ENCODE measurements at regions not wholly inside any gene's neighbourhood (a gene's known extent, or its start where the extent isn't known, plus 50 kb on each side); places are given as distances from the start of the nearest gene placed in this dataset.

- H3K27ac Mint-ChIP-seq, result no peak overlapping the region
- no peaks in the 10 kb centered on the region for H3K4me1 Mint-ChIP-seq
- ATAC-seq (no peak), DNase-seq (no peak)
- CTCF ChIA-PET, result no interaction called here
- no peaks in the 10 kb centered on the region for H3K9me3 Mint-ChIP-seq
- Histone ChIP-seq H3K4me3 (ENCODE audit: low read length) (no peak overlapping the region), H3K9me3 (ENCODE audit: control insufficient read depth in 2 of 3, low read length in 3 of 3) (no peaks in the 10 kb centered on the region), H3K27me3 (ENCODE audit: control insufficient read depth in 2 of 2, insufficient read depth in 2 of 2, low read length in 2 of 2) (no peaks in the 10 kb centered on the region), H3K36me3 (ENCODE audit: control insufficient read depth in 2 of 3, insufficient read depth in 3 of 3, low read length in 3 of 3) (no peaks in the 10 kb centered on the region), H3K27ac (ENCODE audit: low read depth, low read length) (no peak overlapping the region), H3K4me1 (ENCODE audit: control insufficient read depth in 2 of 2, insufficient read depth in 2 of 2, low read length in 2 of 2) (no peaks in the 10 kb centered on the region)
- POLR2A ChIA-PET, result no interaction called here
- intact Hi-C loops (cut with micrococcal nuclease), result no loop called here
- H3K27me3 Mint-ChIP-seq, result peaks cover 0 to 28% (median 3%) of the 10 kb centered on the region in 5 donors
- H3K4me3 Mint-ChIP-seq, result no peak overlapping the region
- no peaks in the 10 kb centered on the region for H3K36me3 Mint-ChIP-seq
Measured at GRCh38 chr4:89562746-89563145, 255.1 kb upstream of the GPRIN3 start.

DNA sequence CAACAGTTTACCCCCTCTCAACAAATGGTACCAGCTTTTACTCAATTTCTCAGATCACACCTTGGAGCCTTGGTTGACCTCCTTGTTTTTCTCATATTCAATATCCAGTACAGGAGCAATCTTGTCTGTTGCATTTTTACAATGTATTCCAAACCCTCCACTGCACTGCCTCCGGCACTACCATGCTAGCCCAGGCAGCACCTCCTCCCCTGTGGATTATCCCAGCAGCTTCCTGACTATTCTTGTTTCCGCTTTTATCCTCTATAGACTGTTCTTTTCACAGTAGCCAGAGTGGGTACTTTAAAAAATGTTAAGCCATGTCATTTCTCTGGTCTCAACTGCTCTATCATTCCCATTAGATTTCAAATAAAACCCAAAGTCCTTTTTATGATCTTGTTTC lies 253.4 kb upstream of the GPRIN3 start:
- Histone ChIP-seq H3K9me3 (ENCODE audit: control insufficient read depth in 2 of 3, low read length in 3 of 3) (no peaks in the 10 kb centered on the region), H3K4me3 (ENCODE audit: low read length) (no peak overlapping the region), H3K36me3 (ENCODE audit: control insufficient read depth in 2 of 3, insufficient read depth in 3 of 3, low read length in 3 of 3) (no peaks in the 10 kb centered on the region), H3K4me1 (ENCODE audit: control insufficient read depth in 2 of 2, insufficient read depth in 2 of 2, low read length in 2 of 2) (no peaks in the 10 kb centered on the region), H3K27me3 (ENCODE audit: control insufficient read depth in 2 of 2, insufficient read depth in 2 of 2, low read length in 2 of 2) (no peaks in the 10 kb centered on the region), H3K27ac (ENCODE audit: low read depth, low read length) (no peak overlapping the region)
- H3K4me3 Mint-ChIP-seq, result no peak overlapping the region
- intact Hi-C loops (cut with micrococcal nuclease), result no loop called here
- H3K9me3 Mint-ChIP-seq, result no peaks in the 10 kb centered on the region
- ChIA-PET POLR2A (no interaction called here), CTCF (no interaction called here)
- no peaks in the 10 kb centered on the region for H3K36me3 Mint-ChIP-seq
- H3K4me1 Mint-ChIP-seq, result no peaks in the 10 kb centered on the region
- H3K27ac Mint-ChIP-seq, result no peak overlapping the region
- ATAC-seq, result no peak
- no peak for DNase-seq
- H3K27me3 Mint-ChIP-seq, result peaks cover 0 to 20% (median 0%) of the 10 kb centered on the region in 5 donors

DNA sequence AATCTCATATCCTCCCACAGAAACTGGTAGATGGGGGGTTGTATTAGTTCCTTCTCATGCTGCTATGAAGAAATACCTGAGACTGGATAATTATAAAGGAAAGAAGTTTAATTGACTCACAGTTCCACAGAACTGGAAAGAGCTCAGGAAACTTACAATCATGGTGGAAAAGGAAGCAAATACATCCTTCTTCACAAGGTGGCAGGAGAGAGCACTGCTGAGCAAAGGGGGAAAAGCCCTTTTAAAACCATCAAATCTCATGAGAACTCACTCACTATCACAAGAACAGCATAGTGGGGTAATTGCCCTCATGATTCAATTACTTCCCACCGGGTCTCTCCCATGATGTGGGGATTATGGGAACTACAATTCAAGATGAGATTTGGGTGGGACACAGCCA lies 250.5 kb upstream of the GPRIN3 start:
- Histone ChIP-seq H3K36me3 (ENCODE audit: control insufficient read depth in 2 of 3, insufficient read depth in 3 of 3, low read length in 3 of 3) (no peaks in the 10 kb centered on the region), H3K4me3 (ENCODE audit: low read length) (no peak overlapping the region), H3K27me3 (ENCODE audit: control insufficient read depth in 2 of 2, insufficient read depth in 2 of 2, low read length in 2 of 2) (no peaks in the 10 kb centered on the region), H3K4me1 (ENCODE audit: control insufficient read depth in 2 of 2, insufficient read depth in 2 of 2, low read length in 2 of 2) (no peaks in the 10 kb centered on the region), H3K9me3 (ENCODE audit: control insufficient read depth in 2 of 3, low read length in 3 of 3) (no peaks in the 10 kb centered on the region), H3K27ac (ENCODE audit: low read depth, low read length) (no peak overlapping the region)
- Mint-ChIP-seq H3K9me3 (no peaks in the 10 kb centered on the region), H3K27ac (no peak overlapping the region), H3K27me3 (peaks cover 0 to 22% (median 0%) of the 10 kb centered on the region in 5 donors), H3K4me3 (no peak overlapping the region), H3K4me1 (no peaks in the 10 kb centered on the region), H3K36me3 (no peaks in the 10 kb centered on the region)
- ChIA-PET POLR2A (no interaction called here), CTCF (no interaction called here)
- DNase-seq (no peak), ATAC-seq (no peak)
- intact Hi-C loops (cut with micrococcal nuclease), result no loop called here

DNA sequence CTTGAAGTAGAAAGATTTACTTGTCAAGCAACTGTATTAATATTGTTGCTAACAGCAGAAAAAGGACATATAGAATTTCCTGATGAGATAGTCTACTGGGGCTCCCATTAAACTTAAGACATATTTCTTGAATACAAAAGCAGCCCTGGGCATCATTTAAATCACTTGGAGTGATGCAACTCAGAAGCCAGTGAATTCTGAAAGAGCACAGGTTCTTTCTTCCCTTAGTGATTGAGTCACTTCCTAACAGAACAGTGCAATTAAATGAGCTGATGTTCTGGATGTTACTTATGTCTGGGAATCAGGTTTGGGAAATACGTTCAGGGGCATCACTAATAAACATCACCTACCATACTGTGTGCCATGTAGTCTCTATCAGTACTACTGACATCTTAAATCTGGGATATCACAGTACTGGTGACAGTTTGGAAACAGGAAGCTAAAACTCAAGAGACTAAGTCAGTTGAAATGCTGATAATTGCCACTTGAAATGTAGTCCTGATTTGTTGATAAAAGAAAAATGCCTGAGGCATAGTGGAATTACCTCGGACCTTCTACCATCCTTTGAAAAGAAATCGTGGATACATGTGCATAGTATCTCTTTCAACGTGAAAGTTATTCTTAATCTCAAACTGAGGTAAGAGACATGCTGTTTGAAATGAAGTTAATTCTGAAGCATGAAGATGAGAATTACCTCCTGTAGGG lies 249.2 kb upstream of the GPRIN3 start:
- Histone ChIP-seq H3K4me3 (ENCODE audit: low read length) (no peak overlapping the region), H3K27me3 (ENCODE audit: control insufficient read depth in 2 of 2, insufficient read depth in 2 of 2, low read length in 2 of 2) (no peaks in the 10 kb centered on the region), H3K36me3 (ENCODE audit: control insufficient read depth in 2 of 3, insufficient read depth in 3 of 3, low read length in 3 of 3) (no peaks in the 10 kb centered on the region), H3K9me3 (ENCODE audit: control insufficient read depth in 2 of 3, low read length in 3 of 3) (no peaks in the 10 kb centered on the region), H3K27ac (ENCODE audit: low read depth, low read length) (no peak overlapping the region), H3K4me1 (ENCODE audit: control insufficient read depth in 2 of 2, insufficient read depth in 2 of 2, low read length in 2 of 2) (no peaks in the 10 kb centered on the region)
- intact Hi-C loops (cut with micrococcal nuclease), result no loop called here
- Mint-ChIP-seq H3K9me3 (no peaks in the 10 kb centered on the region), H3K36me3 (no peaks in the 10 kb centered on the region), H3K4me1 (no peaks in the 10 kb centered on the region), H3K27me3 (peaks cover 0 to 22% (median 0%) of the 10 kb centered on the region in 5 donors), H3K27ac (peak overlapping the region in 1 of 9 donors; percentile 9), H3K4me3 (no peak overlapping the region)
- POLR2A ChIA-PET, result no interaction called here
- CTCF ChIA-PET, result no interaction called here
- DNase-seq (no peak), ATAC-seq (no peak)

DNA sequence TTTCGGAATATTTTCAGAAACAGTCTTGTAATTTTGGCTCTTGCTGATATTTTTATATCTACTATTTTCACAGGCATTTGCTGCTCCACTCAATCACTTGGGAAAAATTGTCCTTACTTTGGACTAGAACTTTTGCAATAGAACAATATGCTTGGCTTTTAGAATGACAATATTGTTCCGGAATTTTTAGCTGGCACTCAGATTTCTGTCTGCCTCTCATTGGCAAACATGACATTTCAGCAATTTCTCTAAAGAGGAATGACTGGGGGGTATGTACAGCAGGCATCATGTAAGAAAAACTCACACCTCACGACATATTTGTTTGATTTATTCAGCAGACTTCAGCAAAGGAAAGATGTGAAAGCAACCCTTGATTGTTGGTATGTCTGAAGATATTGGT lies 243.6 kb upstream of the GPRIN3 start:
- Histone ChIP-seq H3K9me3 (ENCODE audit: control insufficient read depth in 2 of 3, low read length in 3 of 3) (no peaks in the 10 kb centered on the region), H3K36me3 (ENCODE audit: control insufficient read depth in 2 of 3, insufficient read depth in 3 of 3, low read length in 3 of 3) (no peaks in the 10 kb centered on the region), H3K4me1 (ENCODE audit: control insufficient read depth in 2 of 2, insufficient read depth in 2 of 2, low read length in 2 of 2) (no peaks in the 10 kb centered on the region), H3K4me3 (ENCODE audit: low read length) (no peak overlapping the region), H3K27me3 (ENCODE audit: control insufficient read depth in 2 of 2, insufficient read depth in 2 of 2, low read length in 2 of 2) (no peaks in the 10 kb centered on the region), H3K27ac (ENCODE audit: low read depth, low read length) (no peak overlapping the region)
- H3K4me3 Mint-ChIP-seq, result no peak overlapping the region
- POLR2A ChIA-PET, result no interaction called here
- no peak overlapping the region for H3K27ac Mint-ChIP-seq
- no peaks in the 10 kb centered on the region for H3K4me1 Mint-ChIP-seq
- H3K27me3 Mint-ChIP-seq, result peaks cover 0 to 21% (median 3%) of the 10 kb centered on the region in 5 donors
- CTCF ChIA-PET, result no interaction called here
- no peak for DNase-seq
- no peak for ATAC-seq
- intact Hi-C loops (cut with micrococcal nuclease), result no loop called here
- no peaks in the 10 kb centered on the region for H3K36me3 Mint-ChIP-seq
- H3K9me3 Mint-ChIP-seq, result peaks cover 0 to 4% (median 0%) of the 10 kb centered on the region in 11 donors

GRCh38 chr4:89549907-89550306 lies 242.3 kb upstream of the GPRIN3 start:
- DNase-seq (no peak), ATAC-seq (no peak)
- peaks cover 0 to 12% (median 6%) of the 10 kb centered on the region in 11 donors for H3K9me3 Mint-ChIP-seq
- no peaks in the 10 kb centered on the region for H3K4me1 Mint-ChIP-seq
- Histone ChIP-seq H3K9me3 (ENCODE audit: control insufficient read depth in 2 of 3, low read length in 3 of 3) (no peaks in the 10 kb centered on the region), H3K27me3 (ENCODE audit: control insufficient read depth in 2 of 2, insufficient read depth in 2 of 2, low read length in 2 of 2) (no peaks in the 10 kb centered on the region), H3K4me1 (ENCODE audit: control insufficient read depth in 2 of 2, insufficient read depth in 2 of 2, low read length in 2 of 2) (no peaks in the 10 kb centered on the region), H3K27ac (ENCODE audit: low read depth, low read length) (no peak overlapping the region), H3K36me3 (ENCODE audit: control insufficient read depth in 2 of 3, insufficient read depth in 3 of 3, low read length in 3 of 3) (no peaks in the 10 kb centered on the region), H3K4me3 (ENCODE audit: low read length) (no peak overlapping the region)
- POLR2A ChIA-PET, result no interaction called here
- no peak overlapping the region for H3K4me3 Mint-ChIP-seq
- H3K27ac Mint-ChIP-seq, result no peak overlapping the region
- H3K36me3 Mint-ChIP-seq, result peaks cover 0 to 4% (median 0%) of the 10 kb centered on the region in 5 donors
- H3K27me3 Mint-ChIP-seq, result peaks cover 0 to 21% (median 3%) of the 10 kb centered on the region in 5 donors
- CTCF ChIA-PET, result no interaction called here
- intact Hi-C loops (cut with micrococcal nuclease), result no loop called here

- Histone ChIP-seq H3K9me3 (ENCODE audit: control insufficient read depth in 2 of 3, low read length in 3 of 3) (no peaks in the 10 kb centered on the region), H3K4me3 (ENCODE audit: low read length) (no peak overlapping the region), H3K36me3 (ENCODE audit: control insufficient read depth in 2 of 3, insufficient read depth in 3 of 3, low read length in 3 of 3) (no peaks in the 10 kb centered on the region), H3K4me1 (ENCODE audit: control insufficient read depth in 2 of 2, insufficient read depth in 2 of 2, low read length in 2 of 2) (no peaks in the 10 kb centered on the region), H3K27me3 (ENCODE audit: control insufficient read depth in 2 of 2, insufficient read depth in 2 of 2, low read length in 2 of 2) (no peaks in the 10 kb centered on the region), H3K27ac (ENCODE audit: low read depth, low read length) (no peak overlapping the region)
- Mint-ChIP-seq H3K27me3 (peaks cover 3 to 21% (median 8%) of the 10 kb centered on the region in 5 donors), H3K4me3 (no peak overlapping the region), H3K36me3 (peaks cover 0 to 13% (median 6%) of the 10 kb centered on the region in 5 donors), H3K4me1 (peaks cover 0 to 1% (median 0%) of the 10 kb centered on the region in 7 donors), H3K9me3 (peaks cover 1 to 38% (median 25%) of the 10 kb centered on the region in 11 donors), H3K27ac (no peak overlapping the region)
- DNase-seq, result no peak
- CTCF ChIA-PET, result no interaction called here
- ATAC-seq, result no peak
- POLR2A ChIA-PET, result no interaction called here
- intact Hi-C loops (cut with micrococcal nuclease), result no loop called here
Measured at GRCh38 chr4:89545315-89545714, 237.7 kb upstream of the GPRIN3 start.
